GM18508 (cell line): ENCODE measurements at regions not wholly inside any gene's neighbourhood (a gene's known extent, or its start where the extent isn't known, plus 50 kb on each side); places are given as distances from the start of the nearest gene placed in this dataset.

Source experiments
- ATAC-seq: cut with Tn5 transposase; IDR thresholded peaks from one replicate; pipeline ENCODE4 v1.9.1; 2021; ENCODE audit warnings: moderate number of reproducible peaks; ENCODE audit not compliant: insufficient read depth, unreplicated experiment

DNA sequence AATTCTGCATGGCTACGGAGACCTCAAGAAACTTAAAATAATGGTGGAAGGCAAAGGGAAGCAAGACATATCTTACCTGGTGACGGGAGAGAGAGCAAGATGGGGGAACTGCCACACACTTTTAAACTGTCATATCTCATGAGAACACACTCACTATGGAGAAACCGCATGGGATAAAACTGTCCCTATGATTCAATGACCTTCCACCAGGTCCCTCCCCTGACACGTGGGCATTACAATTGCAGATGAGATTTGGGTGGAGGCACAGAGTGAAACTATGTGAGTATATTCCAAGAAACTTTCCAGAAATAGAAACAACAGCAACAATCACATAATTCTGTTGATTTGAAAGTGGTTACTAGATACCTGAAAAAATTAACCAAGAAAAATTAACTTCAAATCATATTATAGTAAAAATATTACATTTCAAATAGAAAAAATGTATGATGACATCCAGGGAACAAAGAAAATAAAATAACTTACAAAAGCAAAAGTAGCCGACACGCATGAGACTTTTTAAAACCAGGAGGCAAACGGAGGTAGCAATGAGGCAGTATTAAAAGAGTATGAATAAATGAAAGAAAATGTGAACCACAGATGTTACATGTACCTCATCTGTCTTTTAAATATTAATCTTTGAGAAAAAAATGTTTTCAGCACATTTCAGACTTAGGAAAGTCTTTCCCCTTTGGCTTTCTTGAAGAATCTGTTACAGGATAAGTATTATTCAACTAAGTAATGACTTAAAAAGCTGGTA, 879.5 kb downstream of the TECRL start:
- ATAC-seq: no peak

DNA sequence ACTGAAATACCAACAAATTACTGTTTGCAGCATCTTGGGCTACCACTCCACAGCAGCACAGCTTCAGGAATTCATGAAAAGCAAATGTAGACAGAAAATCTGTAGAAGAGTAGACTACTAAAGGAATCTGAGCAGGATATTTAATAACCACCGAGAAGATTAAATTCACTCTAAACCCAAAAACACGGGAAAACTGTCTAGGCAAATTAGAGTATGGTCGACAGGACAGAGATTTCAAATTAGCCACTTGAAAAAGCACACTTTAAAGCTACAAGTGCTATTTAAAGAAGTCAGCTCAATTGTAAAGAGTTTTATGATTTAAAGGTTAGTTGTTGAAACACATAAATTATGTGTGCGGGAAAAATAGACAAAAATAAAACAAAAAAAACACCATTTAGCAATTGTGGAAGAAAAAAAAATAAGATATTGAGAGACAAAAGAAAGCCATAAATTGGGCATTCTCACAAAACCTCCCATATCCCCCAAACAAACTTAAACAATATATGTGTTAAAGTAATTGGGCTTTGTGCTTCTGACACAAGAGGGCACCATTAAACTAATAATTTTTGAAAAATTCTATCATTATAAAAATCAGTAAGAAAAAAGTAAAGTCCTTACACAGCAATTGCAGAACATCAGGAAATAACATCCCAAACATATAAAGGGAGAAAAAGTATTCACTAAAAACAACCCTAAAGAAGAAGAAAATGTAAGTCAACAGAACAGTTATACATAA, 880.8 kb downstream of the TECRL start:
- no peak for ATAC-seq

DNA sequence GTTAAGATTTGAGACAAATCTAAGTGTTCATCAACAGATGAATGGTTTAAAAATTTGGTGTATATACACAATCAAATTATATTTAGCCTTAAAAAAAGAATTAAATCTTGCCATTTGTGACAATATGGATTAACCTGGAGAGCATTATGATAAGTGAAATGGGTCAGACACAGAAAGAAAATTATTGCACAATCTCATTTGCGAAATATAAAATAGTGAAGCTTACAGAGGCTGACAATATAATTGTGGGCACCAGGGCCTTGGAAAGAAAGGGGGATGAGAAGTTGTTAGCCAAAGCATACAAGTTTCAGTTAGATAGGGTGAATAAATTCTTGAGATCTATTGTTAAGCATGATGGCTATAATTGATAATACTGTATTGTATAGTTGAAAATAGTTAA, 883.0 kb downstream of the TECRL start:
- ATAC-seq: no peak

DNA sequence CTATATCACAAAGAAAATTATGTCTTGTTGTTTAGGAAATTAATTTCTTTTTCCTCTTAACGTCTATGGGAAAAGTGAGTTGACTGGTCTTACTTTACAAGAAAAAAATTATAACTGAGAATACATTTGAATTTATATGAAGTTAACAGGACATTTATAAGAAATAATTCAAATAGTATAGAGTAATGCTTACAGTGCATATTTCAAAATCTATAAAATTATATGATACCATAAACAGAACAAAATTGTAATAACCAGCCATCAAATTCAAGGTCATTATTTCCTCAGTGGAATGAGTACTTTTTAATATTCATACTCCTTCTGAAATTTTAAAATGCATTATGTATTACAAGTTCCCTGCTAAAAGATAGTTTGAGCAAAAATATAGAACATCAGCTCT, 884.5 kb downstream of the TECRL start:
- ATAC-seq: no peak

DNA sequence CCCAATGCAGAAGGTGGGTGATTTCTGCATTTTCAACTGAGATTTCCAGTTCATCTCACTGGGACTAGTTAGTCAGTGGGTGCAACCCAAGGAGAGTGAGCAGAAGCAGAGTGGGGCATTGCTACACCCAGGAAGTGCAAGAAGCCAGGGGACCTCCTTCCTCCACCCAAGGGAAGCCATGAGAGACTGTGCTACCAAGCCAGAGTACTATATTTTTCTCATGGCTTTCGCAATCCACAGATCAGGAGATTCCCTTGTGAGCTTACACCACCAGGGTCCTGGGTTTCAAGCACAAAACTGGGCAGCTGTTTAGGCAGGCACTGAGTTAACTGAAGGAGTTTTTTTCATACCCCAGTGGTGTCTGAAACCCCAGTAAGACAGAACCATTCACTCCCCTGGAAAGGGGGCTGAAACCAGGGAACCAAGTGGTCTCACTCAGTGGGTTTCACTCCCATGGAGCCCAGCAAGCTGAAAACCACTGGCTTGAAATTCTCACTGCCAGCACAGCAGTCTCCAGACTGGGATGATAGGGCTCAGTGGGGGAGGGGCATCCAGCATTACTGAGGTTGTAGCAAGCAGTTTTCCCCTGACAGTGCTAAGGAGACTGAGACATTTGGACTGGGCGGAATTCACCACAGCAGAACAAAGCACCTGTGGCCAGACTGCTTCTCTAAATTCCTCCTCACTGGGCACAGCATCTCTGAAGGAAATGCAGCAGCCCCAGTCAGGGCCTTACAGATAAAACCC, 903.4 kb downstream of the TECRL start:
- no peak for ATAC-seq

DNA sequence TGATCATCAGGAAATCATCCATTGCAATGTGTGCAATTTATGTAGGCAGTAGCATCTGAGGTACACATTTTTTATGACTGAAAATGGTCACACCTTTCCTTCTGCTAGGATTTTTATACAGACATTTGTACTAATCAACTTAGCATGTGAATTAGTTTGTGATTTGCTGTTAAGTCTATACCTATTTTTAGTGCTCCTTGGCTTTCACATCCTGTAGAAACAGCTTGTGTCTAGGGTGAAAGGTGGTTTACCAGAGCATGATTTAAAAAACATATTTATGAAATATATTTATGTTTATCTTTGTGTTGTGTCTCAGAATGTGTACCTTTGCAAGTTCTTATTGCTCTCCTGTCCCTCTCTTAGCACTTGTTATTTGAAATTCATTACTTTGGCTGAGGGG, 916.0 kb downstream of the TECRL start:
- no peak for ATAC-seq

DNA sequence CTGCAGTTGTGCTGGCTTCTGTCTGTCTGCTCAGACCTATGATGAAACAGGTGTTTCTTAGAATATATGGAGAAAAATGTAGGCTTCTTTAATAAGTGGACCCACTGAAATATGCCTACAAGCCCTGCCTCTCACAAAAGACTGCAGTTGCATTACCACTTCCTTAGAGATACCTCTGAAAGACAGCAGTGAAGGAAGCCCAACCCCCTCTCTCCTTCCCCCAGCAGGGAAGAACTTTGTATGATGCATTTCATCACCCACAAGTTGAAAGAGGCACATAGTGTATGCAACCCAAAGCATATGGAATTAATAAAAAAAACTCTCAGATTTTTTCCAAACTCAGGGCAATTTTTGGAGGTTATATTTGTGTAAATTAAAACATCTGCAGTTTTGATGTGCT, 916.7 kb downstream of the TECRL start:
- ATAC-seq: no peak

DNA sequence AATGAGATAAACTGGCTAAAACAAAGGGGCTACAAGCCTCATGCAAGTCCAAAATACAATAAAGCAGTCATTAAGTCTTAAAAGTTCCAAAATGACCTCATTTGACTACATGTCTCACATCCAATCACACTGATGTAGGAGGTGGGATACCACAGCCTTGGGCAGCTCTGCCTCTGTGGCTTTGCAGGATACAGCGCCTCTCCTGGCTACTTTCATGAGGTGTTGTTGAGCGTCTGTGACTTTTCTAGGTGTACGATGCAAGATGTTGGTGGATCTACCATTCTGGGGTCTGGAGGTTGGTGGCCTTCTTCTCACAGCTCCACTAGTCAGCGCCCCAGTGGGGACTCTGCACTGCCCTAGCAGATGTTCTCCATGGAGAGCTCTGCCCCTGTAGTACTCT, 944.9 kb downstream of the TECRL start:
- no peak for ATAC-seq

DNA sequence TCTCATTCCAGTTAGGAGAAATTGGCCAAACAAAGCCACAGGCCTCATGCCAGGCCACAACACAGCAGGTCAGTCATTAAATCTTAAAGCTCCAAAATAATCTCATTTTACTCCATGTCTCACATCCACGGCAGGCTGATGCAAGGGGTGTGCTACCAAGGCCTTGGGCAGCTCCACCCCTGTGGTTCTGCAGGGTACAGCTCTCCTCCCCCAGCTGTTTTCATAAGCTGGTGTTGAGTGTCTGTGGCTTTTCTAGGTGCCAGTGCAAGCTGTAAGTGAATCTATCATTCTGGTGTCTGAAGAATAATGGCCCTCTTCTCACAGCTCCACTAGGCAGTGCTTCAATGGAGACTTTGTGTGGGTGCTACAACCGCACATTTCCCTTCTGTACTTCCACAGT, 949.2 kb downstream of the TECRL start:
- no peak for ATAC-seq

DNA sequence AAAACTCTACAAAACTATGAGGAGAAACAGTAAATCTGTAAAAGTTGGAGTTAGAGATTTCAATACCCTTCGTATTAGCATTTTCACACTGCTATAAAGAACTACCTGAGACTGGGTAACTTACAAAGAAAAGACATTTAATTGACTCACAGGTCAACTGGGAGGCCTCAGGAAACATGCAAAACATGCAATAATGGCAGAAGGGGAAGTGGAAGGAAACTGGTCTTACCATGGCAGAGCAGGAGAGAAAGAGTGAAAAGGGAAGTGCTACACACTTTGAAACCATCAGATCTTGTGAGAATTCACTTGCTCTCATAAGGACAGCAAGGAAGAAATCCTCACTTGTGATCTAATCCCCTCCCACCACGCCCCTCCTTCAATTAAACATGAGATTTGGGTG, 949.9 kb downstream of the TECRL start:
- no peak for ATAC-seq

DNA sequence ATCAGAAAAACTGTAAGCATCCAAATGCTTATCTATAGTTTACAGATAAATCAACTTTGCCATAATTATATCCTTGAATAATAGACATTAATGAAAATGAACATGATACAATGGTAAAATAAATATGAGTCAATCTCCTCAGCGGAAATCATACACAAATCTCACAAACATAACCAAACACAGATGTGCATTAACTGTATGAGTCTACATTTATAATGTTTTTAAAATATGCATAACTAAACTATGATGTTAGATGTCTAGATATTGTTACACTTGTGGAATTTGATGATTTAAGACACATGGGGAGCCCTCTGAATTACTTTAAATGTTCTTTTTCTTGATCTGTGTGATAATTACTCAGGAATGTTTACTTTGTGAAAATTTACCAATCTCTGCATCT, 951.2 kb downstream of the TECRL start:
- no peak for ATAC-seq

DNA sequence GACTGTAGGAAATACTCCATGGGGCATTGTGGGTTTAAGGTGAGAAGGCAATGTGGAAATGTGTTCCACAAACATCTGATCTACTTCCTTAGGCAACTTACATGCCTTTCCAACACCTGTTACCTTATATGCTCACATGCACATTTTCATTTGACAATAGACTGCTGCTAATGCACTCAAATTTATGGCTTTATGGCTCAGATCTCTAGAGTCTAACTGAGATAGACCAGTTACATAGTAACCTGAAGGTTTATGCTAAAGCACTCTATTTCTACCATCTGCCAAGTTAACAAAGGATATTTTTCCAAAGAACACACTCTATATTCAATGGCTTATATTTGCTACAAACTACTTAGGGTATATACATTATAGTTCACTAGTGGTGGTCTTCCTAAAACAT, 969.0 kb downstream of the TECRL start:
- ATAC-seq: no peak

DNA sequence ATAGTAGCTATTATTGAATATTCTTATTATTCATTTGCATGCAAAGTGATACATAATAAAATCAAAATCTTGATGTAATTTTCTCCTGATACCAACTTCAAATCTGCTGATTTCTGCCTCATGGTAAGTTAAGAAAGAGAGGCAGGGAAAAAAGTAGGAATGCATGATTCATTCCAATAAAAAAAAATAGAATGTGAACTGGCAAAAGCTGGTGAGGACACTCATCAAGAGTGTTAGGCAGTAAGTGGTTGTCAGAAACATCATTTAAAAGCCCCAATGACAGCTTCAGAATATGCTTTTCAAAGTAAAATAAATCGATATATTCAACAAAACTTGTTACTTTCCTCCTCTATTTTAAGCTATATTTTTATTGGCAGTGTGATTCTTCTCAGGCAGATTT, 979.1 kb downstream of the TECRL start:
- ATAC-seq: no peak

DNA sequence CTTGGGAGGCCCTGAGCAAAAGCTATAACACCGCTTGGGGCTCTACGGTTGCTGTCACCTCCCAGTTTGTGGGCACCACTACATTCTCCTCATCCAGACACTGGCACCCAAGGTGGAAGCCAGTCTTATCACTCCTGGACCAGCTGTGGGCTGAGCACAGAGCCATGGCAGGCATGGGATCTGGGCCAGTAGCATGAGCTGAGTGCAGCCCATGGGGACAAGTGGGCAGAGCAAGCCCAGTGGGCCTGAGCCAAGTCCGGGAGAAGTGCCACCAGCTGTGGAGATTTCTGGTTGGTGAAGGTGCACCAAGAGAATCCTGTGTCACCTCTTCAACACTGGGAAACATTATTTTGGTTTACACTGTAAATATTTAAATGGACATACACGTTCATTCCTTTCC, 1013.0 kb downstream of the TECRL start:
- ATAC-seq: no peak

DNA sequence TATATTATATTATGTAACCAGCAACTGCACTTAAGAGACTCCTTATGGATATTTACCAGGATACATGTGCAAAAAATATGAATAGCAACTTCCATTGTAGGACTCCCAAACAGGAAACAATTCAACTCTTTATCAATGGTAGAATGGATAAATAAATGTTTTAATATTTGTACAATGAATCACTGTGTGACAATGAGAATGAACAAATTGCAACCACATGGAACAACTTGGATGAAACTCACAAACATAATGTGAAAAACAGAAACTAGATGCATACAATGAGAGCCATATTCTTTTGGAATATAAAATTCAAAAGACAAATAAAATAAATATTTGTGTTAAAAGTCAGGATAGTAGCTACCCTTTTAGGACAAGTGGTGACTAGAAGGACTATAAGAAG, 1015.7 kb downstream of the TECRL start:
- no peak for ATAC-seq

DNA sequence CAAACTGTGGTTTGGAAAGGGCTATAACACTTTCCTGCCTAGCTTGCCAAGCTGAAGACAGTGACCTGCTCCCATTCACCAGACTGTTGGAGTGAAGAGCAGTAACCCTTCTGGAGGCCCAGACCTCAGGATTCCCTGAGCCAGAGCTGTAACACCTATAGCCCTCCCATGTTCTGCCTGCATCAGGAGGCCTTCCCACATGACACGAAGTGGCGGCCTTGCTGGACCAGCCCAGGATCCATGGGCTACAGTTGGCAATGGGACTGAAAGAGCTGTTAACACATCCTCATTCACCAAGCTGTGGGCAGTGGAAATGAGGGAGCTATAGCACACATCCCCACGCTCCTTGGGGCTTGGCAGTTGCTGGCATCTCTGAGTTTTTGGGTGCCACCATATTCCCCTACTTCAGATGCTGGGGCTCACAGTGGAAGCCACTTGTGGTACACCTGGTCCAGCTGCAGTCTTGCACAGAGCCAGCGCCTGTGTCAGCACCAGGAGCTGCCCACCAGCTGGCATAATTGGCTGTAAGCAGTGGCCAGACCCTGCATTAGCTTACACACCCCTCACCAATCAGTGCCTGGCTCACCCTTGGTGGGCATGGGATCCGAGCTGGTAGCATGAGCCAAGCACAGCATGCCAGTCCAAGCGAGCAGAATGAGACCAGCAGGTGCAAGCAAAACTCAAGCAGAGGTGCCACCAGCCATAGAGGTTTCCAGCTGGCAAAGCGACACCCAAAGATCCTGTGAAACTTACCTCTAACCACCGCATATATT, 1029.3 kb downstream of the TECRL start:
- ATAC-seq: no peak

DNA sequence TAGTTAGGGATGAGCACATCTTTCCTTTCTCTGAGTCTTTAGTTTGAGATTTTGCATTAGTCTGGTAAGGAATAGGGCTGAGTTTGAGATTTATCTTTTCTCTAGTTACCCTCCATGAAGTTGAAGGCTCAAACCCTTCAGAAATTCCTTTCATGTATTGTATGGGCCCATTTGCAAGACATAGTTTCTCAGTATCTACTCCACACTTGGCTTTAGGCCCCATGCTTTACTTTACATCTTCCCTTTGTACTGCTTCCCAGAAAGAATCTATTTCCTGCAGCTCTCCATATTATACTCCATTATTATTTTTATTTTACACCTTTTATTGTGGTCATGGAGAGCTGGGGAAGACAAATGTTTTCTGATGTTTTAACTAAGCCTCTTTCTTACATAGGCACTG, 1038.2 kb downstream of the TECRL start:
- ATAC-seq: no peak

DNA sequence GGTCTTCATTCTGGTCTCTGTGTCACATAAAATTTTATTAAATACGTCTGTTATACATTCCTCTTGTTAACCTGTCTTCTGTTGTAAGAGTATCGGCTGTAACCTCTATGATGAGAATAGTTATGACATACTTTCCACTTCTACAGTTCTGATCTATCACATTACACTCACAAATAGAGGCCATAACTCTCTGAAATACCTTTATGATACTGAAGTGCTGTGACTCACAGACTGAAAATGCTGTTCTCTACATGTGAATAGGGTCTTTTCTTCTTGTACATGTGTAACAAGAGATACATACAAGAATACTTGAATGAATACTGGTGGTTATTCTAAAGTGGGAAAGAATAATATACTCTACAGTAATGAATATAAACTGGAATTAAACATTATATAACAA, 1047.6 kb downstream of the TECRL start:
- ATAC-seq: no peak

DNA sequence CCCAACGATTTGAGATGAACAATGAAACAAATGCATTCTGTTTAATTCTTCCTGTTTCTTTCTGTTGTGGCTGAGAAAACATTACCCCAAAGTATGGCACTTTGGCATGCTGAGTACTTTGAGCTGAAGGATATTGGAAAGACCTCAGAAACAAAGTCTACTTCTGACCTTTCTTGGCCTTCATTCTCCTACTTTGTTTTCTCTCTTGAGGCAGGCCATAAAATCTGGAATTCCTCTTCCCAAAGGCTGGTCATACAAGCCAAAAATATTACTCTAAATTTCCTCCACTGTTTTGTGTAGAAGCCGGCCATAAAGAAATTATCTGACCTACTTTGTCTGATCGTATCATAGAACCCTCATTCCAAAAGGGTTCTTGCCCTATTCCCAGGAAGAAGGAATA, 1048.2 kb downstream of the TECRL start:
- no peak for ATAC-seq

DNA sequence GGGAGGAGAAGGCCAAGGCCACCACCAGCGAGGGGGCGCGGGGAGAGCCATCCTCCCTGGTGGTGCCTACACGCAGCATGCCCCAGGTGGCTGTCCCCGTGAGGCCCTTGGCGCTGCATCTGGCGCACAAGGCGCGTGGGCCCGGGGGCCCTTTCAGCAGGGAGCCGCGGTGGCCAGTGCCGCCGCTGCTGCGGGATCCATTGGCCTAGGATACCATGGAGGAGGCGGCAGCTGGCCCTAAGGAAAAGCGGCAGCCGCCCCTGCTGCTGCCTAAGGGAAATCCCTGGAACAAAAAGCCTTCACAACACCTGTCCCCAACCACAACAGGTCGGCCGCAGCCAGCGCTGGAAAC, 1059.6 kb downstream of the TECRL start:
- no peak for ATAC-seq
